GM13976 (cell line): ENCODE measurements at regions not wholly inside any gene's neighbourhood (a gene's known extent, or its start where the extent isn't known, plus 50 kb on each side); places are given as distances from the start of the nearest gene placed in this dataset.

Experiments used
- DNase-seq: peaks from one replicate; pipeline ENCODE4 v3.0.0; 2012; ENCODE audit warnings: low spot score
- CTCF ChIP-seq: IDR thresholded peaks from 2 replicates; pipeline ENCODE4 v1.5.1; 2012; ENCODE audit warnings: borderline replicate concordance, mild to moderate bottlenecking; ENCODE audit not compliant: insufficient read depth; ENCODE audit errors: extremely low read depth, missing control alignments, control extremely low read depth
- in situ Hi-C: fragments of 300-500 bp; cut with MboI; formaldehyde crosslinking; loops from one replicate; pipeline ENCODE4 v1.12.0; 2022; ENCODE audit warnings: low sequenced_read_pairs, mixed read lengths, inconsistent platforms; ENCODE audit not compliant: unreplicated experiment

- no peak for DNase-seq
- in situ Hi-C loops = no loop called here
- TF ChIP-seq CTCF = no peak
Observed at GRCh38 chr10:34003561-34003960, 669.1 kb upstream of the NRP1 start.

GRCh38 chr10:34002896-34003295 is 668.4 kb upstream of the NRP1 start:
- no peak for DNase-seq
- TF ChIP-seq CTCF = no peak
- in situ Hi-C loops = no loop called here

GRCh38 chr10:34001831-34002230 is 667.4 kb upstream of the NRP1 start:
- in situ Hi-C loops = no loop called here
- TF ChIP-seq CTCF = no peak
- no peak for DNase-seq

GRCh38 chr10:34001087-34001580 is 666.7 kb upstream of the NRP1 start:
- no peak for DNase-seq
- TF ChIP-seq CTCF = no peak
- in situ Hi-C loops = no loop called here

GRCh38 chr10:33993917-33994316 is 659.5 kb upstream of the NRP1 start:
- in situ Hi-C loops = no loop called here
- no peak for DNase-seq
- no peak for TF ChIP-seq CTCF

GRCh38 chr10:33991924-33992323 is 657.5 kb upstream of the NRP1 start:
- in situ Hi-C loops = no loop called here
- TF ChIP-seq CTCF = no peak
- no peak for DNase-seq

DNA sequence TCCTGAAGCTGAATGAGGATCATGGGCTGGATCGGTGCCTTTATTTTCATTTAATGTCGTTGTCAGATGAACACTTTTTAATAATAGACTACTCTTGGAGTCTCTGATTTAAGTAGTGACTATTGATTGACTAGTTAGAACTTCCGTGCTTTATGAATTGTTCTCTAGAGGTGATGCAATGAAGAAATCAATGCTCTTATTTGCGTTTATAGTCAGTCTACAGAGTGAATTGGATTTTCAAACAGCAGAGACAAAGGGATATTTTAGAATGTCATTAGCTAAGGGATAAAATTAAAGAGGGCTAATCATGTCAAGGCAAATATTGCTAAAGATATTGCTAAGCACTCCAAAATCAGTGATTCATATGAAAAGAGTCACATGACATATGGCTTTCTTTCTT is 652.0 kb upstream of the NRP1 start:
- no peak for TF ChIP-seq CTCF
- no peak for DNase-seq
- in situ Hi-C loops = no loop called here
